ENCODE measurements at regions not wholly inside any gene's neighbourhood (a gene's known extent, or its start where the extent isn't known, plus 50 kb on each side); places are given as distances from the start of the nearest gene placed in this dataset.

DNA sequence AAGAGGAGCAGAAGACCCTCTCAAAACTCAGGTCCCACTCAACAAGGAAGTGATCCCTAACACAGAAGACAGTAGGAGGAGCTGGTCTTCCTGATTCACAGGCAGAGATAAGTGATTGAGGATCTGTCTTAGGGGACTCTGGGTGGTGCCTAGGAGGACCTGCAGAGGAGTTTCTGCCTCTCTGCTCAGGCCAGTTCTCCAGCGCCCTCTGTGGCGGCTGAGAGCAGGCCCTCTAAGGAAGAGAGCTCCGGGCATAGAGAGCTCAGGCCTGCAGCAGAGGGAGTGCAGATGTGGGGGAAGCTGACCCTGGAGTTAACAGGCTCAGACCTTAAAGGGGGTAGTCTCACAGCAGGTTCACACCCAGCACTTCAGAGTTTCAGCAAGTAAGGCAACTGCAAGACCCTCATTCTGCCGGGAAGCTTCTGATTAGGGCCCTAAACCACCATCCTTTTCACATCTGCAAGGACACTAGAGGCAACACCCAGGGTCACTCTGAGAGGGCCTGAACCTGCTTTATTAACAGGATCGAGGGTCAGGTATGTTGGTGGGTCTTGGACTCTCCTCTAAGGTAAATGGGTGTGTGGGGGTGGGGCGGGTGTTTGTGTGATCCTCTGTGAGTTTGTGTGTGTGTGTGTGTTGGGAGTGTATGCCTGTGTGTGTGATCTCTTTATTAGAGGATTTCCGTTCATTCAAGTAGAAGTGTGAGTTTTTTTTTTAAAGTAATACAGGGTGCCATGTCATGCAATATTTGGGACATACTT, 57.6 kb upstream of the TARP start:
- TF ChIP-seq EZH2phosphoT487 (IDR thresholded peaks at IDR 0.05) = no peak
- TF ChIP-seq CTCF (IDR thresholded peaks at IDR 0.05) = peak; percentile 59
- TF ChIP-seq EZH2 (IDR thresholded peaks at IDR 0.05) = no peak

Data from neural progenitor cell (in vitro differentiated cells).